Right lobe of liver (tissue), 6 donors: ENCODE measurements at regions not wholly inside any gene's neighbourhood (a gene's known extent, or its start where the extent isn't known, plus 50 kb on each side); places are given as distances from the start of the nearest gene placed in this dataset.

ENCODE experiments used
- ATAC-seq, 4 donors: fragments of 200-7000 bp; cut with Tn5 transposase; one replicate each; pipeline ENCODE4 v1.9.1; 2020; ENCODE audit warnings: mild to moderate bottlenecking in 4 of 4, moderate library complexity in 4 of 4
- DNase-seq, 3 donors: peaks; one replicate each; pipeline ENCODE4 v3.0.0-alpha.2; 2020
- H3K27ac ChIP-seq, 3 donors: fragments of 200-600 bp; one replicate each; pipeline ENCODE4 v1.8.0; 2022
- H3K27me3 ChIP-seq, 2 donors: fragments of 200-600 bp; one replicate each; pipeline ENCODE4 v1.8.0; 2022
- H3K36me3 ChIP-seq, 4 donors: fragments of 200-600 bp; sonication (generic) in 1 of 4; one replicate each; pipeline versions ENCODE4 v1.5.1 to v1.8.0; 2017 to 2022; ENCODE audit warnings: control low read depth in 1 of 4
- H3K4me1 ChIP-seq, 4 donors: fragments of 200-600 bp; sonication (generic) in 1 of 4; one replicate each; pipeline versions ENCODE4 v1.5.1 to v1.8.0; 2017 to 2022; ENCODE audit warnings: control low read depth in 1 of 4
- H3K4me3 ChIP-seq, 3 donors: fragments of 200-600 bp; one replicate each; pipeline ENCODE4 v1.8.0; 2022
- H3K9me3 ChIP-seq, 4 donors: fragments of 200-600 bp; sonication (generic) in 1 of 4; one replicate each; pipeline versions ENCODE4 v1.5.1 to v1.8.0; 2017 to 2022; ENCODE audit warnings: control low read depth in 1 of 4
- CTCF ChIP-seq, 4 donors: fragments of 200-600 bp in 3 of 4; fragments of 450-650 bp in 1 of 4; IDR thresholded peaks; one replicate each; pipeline versions ENCODE4 v1.5.1 to v1.8.0; 2016 to 2022; ENCODE audit warnings: antibody characterized with exemption in 4 of 4, mild to moderate bottlenecking in 2 of 4
- POLR2A ChIP-seq: fragments of 450-650 bp; IDR thresholded peaks from one replicate; pipeline ENCODE4 v1.6.1; 2017; ENCODE audit warnings: antibody characterized with exemption, mild to moderate bottlenecking
- WGBS: methylation state at CpG from one replicate; pipeline ENCODE4 v1.1.6; 2018; ENCODE audit warnings: low coverage, low lambda C conversion rate; ENCODE audit not compliant: insufficient coverage; ENCODE audit errors: missing lambda C conversion rate; 5-methylcytosine and 5-hydroxymethylcytosine counted together
- intact Hi-C, 2 donors: fragments of 100-400 bp; cut with DNase I; formaldehyde crosslinking; loops; one replicate each; pipeline versions ENCODE4 v1.11.2 to v1.14.1; 2022
- donor health status: DM: no; HTN: yes; CAD: no.
- donor health status: DM: no; HTN: no; CAD: no.
- donor health status: DM: no; HTN: no; CAD: no.
- donor health status: DM: no; HTN: yes; CAD: no.
- donor health status: DM: no; HTN: yes; CAD: no.

DNA sequence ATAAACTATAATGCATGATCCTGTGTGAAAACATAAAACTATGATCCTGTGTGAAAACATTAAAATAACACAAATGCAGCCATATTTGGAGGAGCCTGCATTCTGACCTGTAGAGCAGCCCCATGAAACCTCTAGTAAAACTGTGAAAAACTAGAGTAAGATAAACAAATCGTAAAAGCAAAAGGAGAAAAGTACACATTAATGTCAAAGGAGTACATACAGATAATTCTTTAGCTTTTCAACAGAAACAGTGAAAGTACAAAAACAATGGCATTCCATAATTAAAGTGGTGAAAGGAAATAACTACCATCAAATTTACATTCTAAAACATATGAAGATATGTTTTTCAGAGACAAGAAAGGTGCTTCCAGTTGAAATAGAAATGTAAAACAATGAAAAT is 1267.2 kb downstream of the SLITRK1 start:
- no peak for ATAC-seq
- WGBS: 42% methylated on average over 1 of the region's 1 CpG
- no peak for DNase-seq

DNA sequence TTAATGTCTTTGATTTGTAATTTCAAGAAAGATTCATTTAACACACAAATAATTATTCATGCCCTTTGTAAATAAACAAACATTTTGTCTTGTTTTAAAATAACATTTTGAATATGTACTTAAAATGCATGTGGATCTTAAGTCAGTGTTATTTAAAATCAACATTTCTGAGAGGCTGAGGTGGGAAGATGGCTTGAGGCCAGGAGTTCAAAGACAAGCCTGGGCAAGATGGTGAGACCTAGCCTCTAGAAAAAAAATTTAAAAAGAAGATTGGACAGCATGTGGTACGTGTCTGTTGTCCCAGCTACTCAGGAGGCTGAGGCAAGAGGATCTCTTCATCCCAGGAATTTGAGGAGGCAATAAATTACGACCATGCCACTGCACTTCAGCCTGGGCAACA is 1268.2 kb downstream of the SLITRK1 start:
- TF ChIP-seq POLR2A: no peak
- TF ChIP-seq CTCF (IDR thresholded peaks at IDR 0.05): no peak
- WGBS: 54% methylated on average over 2 of the region's 2 CpGs
- Histone ChIP-seq H3K36me3 (no peaks in the 10 kb centered on the region), H3K4me3 (no peak overlapping the region), H3K27me3 (no peaks in the 10 kb centered on the region), H3K9me3 (no peaks in the 10 kb centered on the region), H3K4me1 (no peaks in the 10 kb centered on the region), H3K27ac (no peak overlapping the region)
- intact Hi-C loops: no loop called here
- no peak for ATAC-seq
- no peak for DNase-seq

More for the DNA sequence above, 1267.2 kb downstream of the SLITRK1 start:
- H3K4me3 ChIP-seq: no peak overlapping the region
- intact Hi-C loops: no loop called here
- H3K36me3 ChIP-seq: no peaks in the 10 kb centered on the region
- no peak overlapping the region for H3K27ac ChIP-seq
- no peaks in the 10 kb centered on the region for H3K9me3 ChIP-seq
- no peaks in the 10 kb centered on the region for H3K4me1 ChIP-seq
- TF ChIP-seq POLR2A (no peak), CTCF (IDR thresholded peaks at IDR 0.05) (no peak)
- H3K27me3 ChIP-seq: no peaks in the 10 kb centered on the region

DNA sequence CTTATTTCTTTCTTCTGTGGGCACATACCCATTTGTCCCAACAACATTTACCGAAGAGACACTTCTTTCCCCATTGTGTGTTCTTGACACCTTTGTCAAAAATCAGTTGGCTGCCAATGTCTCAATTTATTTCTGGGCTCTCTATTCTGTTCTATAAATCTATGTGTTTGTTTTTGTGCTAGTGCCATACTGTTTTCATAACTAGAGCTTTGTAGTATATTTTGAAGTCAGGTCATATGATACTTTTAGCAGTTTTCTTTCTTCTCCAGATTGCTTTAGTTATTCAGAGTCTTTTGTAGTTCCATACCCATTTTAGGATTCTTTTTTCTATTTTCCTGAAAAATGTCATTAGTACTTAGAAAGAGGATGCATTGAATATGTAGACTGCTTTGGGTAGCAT is 1276.3 kb downstream of the SLITRK1 start:
- Histone ChIP-seq H3K4me1 (no peaks in the 10 kb centered on the region), H3K36me3 (no peaks in the 10 kb centered on the region), H3K27me3 (no peaks in the 10 kb centered on the region), H3K4me3 (no peak overlapping the region), H3K27ac (no peak overlapping the region), H3K9me3 (peaks cover 0 to 4% (median 0%) of the 10 kb centered on the region in 4 donors)
- DNase-seq (no peak), ATAC-seq (no peak)
- TF ChIP-seq POLR2A (no peak), CTCF (IDR thresholded peaks at IDR 0.05) (no peak)
- intact Hi-C loops: no loop called here
- WGBS: 89% methylated on average over 1 of the region's 1 CpG

GRCh38 chr13:82597747-82598146 is 1284.5 kb downstream of the SLITRK1 start:
- H3K27ac ChIP-seq: no peak overlapping the region
- TF ChIP-seq POLR2A: no peak
- H3K4me3 ChIP-seq: no peak overlapping the region
- no peaks in the 10 kb centered on the region for H3K27me3 ChIP-seq
- no peaks in the 10 kb centered on the region for H3K9me3 ChIP-seq
- intact Hi-C loops: no loop called here
- no peak for ATAC-seq
- 43% methylated on average over 6 of the region's 6 CpGs for WGBS
- DNase-seq: no peak
- H3K4me1 ChIP-seq: no peaks in the 10 kb centered on the region
- no peaks in the 10 kb centered on the region for H3K36me3 ChIP-seq

GRCh38 chr13:82593239-82593638 is 1289.0 kb downstream of the SLITRK1 start:
- intact Hi-C loops: no loop called here
- H3K36me3 ChIP-seq: no peaks in the 10 kb centered on the region
- H3K9me3 ChIP-seq: no peaks in the 10 kb centered on the region
- 33% methylated on average over 1 of the region's 1 CpG for WGBS
- ATAC-seq (no peak), DNase-seq (no peak)
- H3K27me3 ChIP-seq: no peaks in the 10 kb centered on the region
- H3K4me1 ChIP-seq: no peaks in the 10 kb centered on the region
- TF ChIP-seq CTCF (IDR thresholded peaks at IDR 0.05) (no peak), POLR2A (no peak)
- H3K27ac ChIP-seq: no peak overlapping the region
- no peak overlapping the region for H3K4me3 ChIP-seq
